Neural cell (in vitro differentiated cells): ENCODE measurements at regions not wholly inside any gene's neighbourhood (a gene's known extent, or its start where the extent isn't known, plus 50 kb on each side); places are given as distances from the start of the nearest gene placed in this dataset.

Experiments used
- EP300 ChIP-seq: fragments of 450-650 bp; conservative IDR thresholded peaks from 2 replicates; pipeline ENCODE4 v1.6.1; 2014; ENCODE audit warnings: antibody characterized with exemption, mild to moderate bottlenecking, moderate library complexity; ENCODE audit not compliant: poor library complexity, severe bottlenecking
- TF ChIP-seq, protein P1 (sequence below): fragments of 450-650 bp; IDR thresholded peaks from 2 replicates; pipeline ENCODE4 v1.5.1; 2014; ENCODE audit warnings: antibody characterized with exemption, mild to moderate bottlenecking, moderate library complexity; ENCODE audit not compliant: poor library complexity, severe bottlenecking

- TF ChIP-seq, protein P1, sequence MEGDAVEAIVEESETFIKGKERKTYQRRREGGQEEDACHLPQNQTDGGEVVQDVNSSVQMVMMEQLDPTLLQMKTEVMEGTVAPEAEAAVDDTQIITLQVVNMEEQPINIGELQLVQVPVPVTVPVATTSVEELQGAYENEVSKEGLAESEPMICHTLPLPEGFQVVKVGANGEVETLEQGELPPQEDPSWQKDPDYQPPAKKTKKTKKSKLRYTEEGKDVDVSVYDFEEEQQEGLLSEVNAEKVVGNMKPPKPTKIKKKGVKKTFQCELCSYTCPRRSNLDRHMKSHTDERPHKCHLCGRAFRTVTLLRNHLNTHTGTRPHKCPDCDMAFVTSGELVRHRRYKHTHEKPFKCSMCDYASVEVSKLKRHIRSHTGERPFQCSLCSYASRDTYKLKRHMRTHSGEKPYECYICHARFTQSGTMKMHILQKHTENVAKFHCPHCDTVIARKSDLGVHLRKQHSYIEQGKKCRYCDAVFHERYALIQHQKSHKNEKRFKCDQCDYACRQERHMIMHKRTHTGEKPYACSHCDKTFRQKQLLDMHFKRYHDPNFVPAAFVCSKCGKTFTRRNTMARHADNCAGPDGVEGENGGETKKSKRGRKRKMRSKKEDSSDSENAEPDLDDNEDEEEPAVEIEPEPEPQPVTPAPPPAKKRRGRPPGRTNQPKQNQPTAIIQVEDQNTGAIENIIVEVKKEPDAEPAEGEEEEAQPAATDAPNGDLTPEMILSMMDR, result no peak
- TF ChIP-seq EP300, result no peak
Observed at GRCh38 chr3:182482705-182483104, 310.6 kb upstream of the ATP11B start.
